GM12878 (cell line): ENCODE measurements at regions not wholly inside any gene's neighbourhood (a gene's known extent, or its start where the extent isn't known, plus 50 kb on each side); places are given as distances from the start of the nearest gene placed in this dataset.

Experiments used
- ATAC-seq: fragments of 200-7000 bp; cut with Tn5 transposase; 3 replicates; pipeline ENCODE4 v1.9.1; 2020; ENCODE audit warnings: mild to moderate bottlenecking, moderate library complexity
- BruUV-seq: library from RNA; stranded (reverse); fragments of 400-500 nt; replicated peaks from 2 replicates; lab custom pipeline; 2021; lab: Mats Ljungman, UMichigan
- CTCF ChIA-PET: fragments of 300-600 bp; sonication (Branson Sonifier 250); formaldehyde crosslinking; extraction: SDS; loops from one replicate; lab custom pipeline; 2021; ENCODE audit warnings: inconsistent platforms; lab: Yijun Ruan, JAX
- POLR2A ChIA-PET: fragments of 350-600 bp; formaldehyde crosslinking; extraction: SDS; loops from one replicate; lab custom pipeline; 2021; ENCODE audit warnings: inconsistent platforms; lab: Charles Lee
- RAD21 ChIA-PET: fragments of 300-600 bp; sonication (Branson Sonifier 250); formaldehyde crosslinking; loops from one replicate; lab custom pipeline; 2023; ENCODE audit warnings: antibody characterized with exemption; ENCODE audit not compliant: unreplicated experiment; lab: Charles Lee
- SMC1A ChIA-PET: fragments of 300-600 bp; sonication (Branson Sonifier 250); formaldehyde crosslinking; loops from one replicate; lab custom pipeline; 2023; ENCODE audit not compliant: unreplicated experiment, uncharacterized antibody; lab: Charles Lee
- DNase-seq: peaks from one replicate; pipeline ENCODE4 v3.0.0-alpha.2; 2011; ENCODE audit warnings: low read depth, low spot score
- FAIRE-seq: peaks from 3 replicates; lab custom pipeline; 2011; peaks lifted over from hg19 to GRCh38; lab: Jason Lieb, UNC
- H2AFZ ChIP-seq: 2 replicates; pipeline ENCODE4 v1.6.0; 2011; ENCODE audit warnings: low read depth, low read length, control low read depth; ENCODE audit not compliant: control insufficient read depth
- H3K27ac ChIP-seq: 2 replicates; pipeline ENCODE4 v1.5.1; 2011; ENCODE audit warnings: control low read depth; ENCODE audit not compliant: control insufficient read depth, insufficient read depth
- H3K27me3 ChIP-seq, 2 experiments: replicated peaks in 1 of 2; 2 replicates each; pipeline versions ENCODE4 v1.6.0 to v1.6.1; 2011; ENCODE audit warnings: low read length in 1 of 2; ENCODE audit not compliant: control insufficient read depth in 2 of 2, insufficient read depth in 2 of 2
- H3K36me3 ChIP-seq, 2 experiments: 2 replicates each; pipeline ENCODE4 v1.5.1; 2011; ENCODE audit warnings: low read length in 1 of 2; ENCODE audit not compliant: control insufficient read depth in 2 of 2, insufficient read depth in 2 of 2
- H3K4me1 ChIP-seq: 2 replicates; pipeline ENCODE4 v1.6.1; 2011; ENCODE audit warnings: mild to moderate bottlenecking, low read length, moderate library complexity, mixed read lengths; ENCODE audit not compliant: control insufficient read depth, insufficient read depth
- H3K4me2 ChIP-seq: 2 replicates; pipeline ENCODE4 v1.6.0; 2011; ENCODE audit warnings: control low read depth; ENCODE audit not compliant: control insufficient read depth, insufficient read depth
- H3K4me3 ChIP-seq: fragments of 200-600 bp; sonication (generic); 2 replicates; pipeline ENCODE4 v1.5.1; 2016
- H3K79me2 ChIP-seq: 2 replicates; pipeline ENCODE4 v1.6.0; 2011; ENCODE audit warnings: low read length; ENCODE audit not compliant: control insufficient read depth, insufficient read depth
- H3K9ac ChIP-seq: 2 replicates; pipeline ENCODE4 v1.8.0; 2011; ENCODE audit warnings: low read length, control low read depth, mixed read lengths; ENCODE audit not compliant: control insufficient read depth, insufficient read depth
- H3K9me3 ChIP-seq: replicated peaks from 3 replicates; pipeline ENCODE4 v1.5.1; 2011; ENCODE audit warnings: mild to moderate bottlenecking, low read length; ENCODE audit not compliant: control insufficient read depth, insufficient read depth
- H4K20me1 ChIP-seq: 2 replicates; pipeline ENCODE4 v1.6.0; 2011; ENCODE audit not compliant: control insufficient read depth, insufficient read depth
- CBFB ChIP-seq: IDR thresholded peaks from 2 replicates; pipeline ENCODE4 v1.6.1; 2016; ENCODE audit warnings: antibody characterized with exemption, low read depth
- CBX3 ChIP-seq: fragments of 200-600 bp; sonication (generic); IDR thresholded peaks from 2 replicates; pipeline ENCODE4 v1.6.1; 2016; ENCODE audit warnings: low read depth, borderline replicate concordance
- E2F8 ChIP-seq: fragments of 450-650 bp; IDR thresholded peaks from 2 replicates; pipeline ENCODE4 v1.6.1; 2018; ENCODE audit warnings: mild to moderate bottlenecking, low read depth, moderate library complexity; ENCODE audit not compliant: partially characterized antibody
- ESRRA ChIP-seq: IDR thresholded peaks from 2 replicates; pipeline ENCODE4 v1.6.1; 2012; ENCODE audit warnings: mild to moderate bottlenecking, low read length, improper control_type of control experiment
- ETV6 ChIP-seq, 2 experiments: fragments of 450-650 bp in 1 of 2; IDR thresholded peaks in 1 of 2; conservative IDR thresholded peaks in 1 of 2; 2 replicates each; pipeline ENCODE4 v1.6.1; 2014; ENCODE audit warnings: antibody characterized with exemption in 1 of 2, borderline replicate concordance in 1 of 2, low read depth in 1 of 2, mild to moderate bottlenecking in 1 of 2, moderate library complexity in 1 of 2
- FOS ChIP-seq: IDR thresholded peaks from 3 replicates; pipeline ENCODE4 v1.6.1; 2011; ENCODE audit warnings: borderline replicate concordance; ENCODE audit not compliant: insufficient read length; ENCODE audit errors: extremely low read depth
- MLLT1 ChIP-seq: fragments of 450-650 bp; IDR thresholded peaks from 2 replicates; pipeline ENCODE4 v1.6.1; 2016; ENCODE audit warnings: mild to moderate bottlenecking
- MYB ChIP-seq: fragments of 150-350 bp; IDR thresholded peaks from 2 replicates; pipeline ENCODE4 v1.6.1; 2014; ENCODE audit warnings: mild to moderate bottlenecking, low read depth, low read length, borderline replicate concordance
- NR2F1 ChIP-seq: fragments of 450-650 bp; conservative IDR thresholded peaks from 2 replicates; pipeline ENCODE4 v1.6.1; 2017; ENCODE audit warnings: mild to moderate bottlenecking
- POU2F2 ChIP-seq: IDR thresholded peaks from 3 replicates; pipeline ENCODE4 v1.6.1; 2011; ENCODE audit warnings: low read depth, mild to moderate bottlenecking, low read length, borderline replicate concordance
- RELA ChIP-seq: fragments of 450-650 bp; IDR thresholded peaks from 2 replicates; pipeline ENCODE4 v1.8.0; 2014; ENCODE audit warnings: borderline replicate concordance; ENCODE audit not compliant: partially characterized antibody
- ZNF687 ChIP-seq: fragments of 450-650 bp; IDR thresholded peaks from 2 replicates; pipeline ENCODE4 v1.6.1; 2017; ENCODE audit warnings: mild to moderate bottlenecking, moderate library complexity
- WGBS: methylation state at CpG from one replicate; pipeline ENCODE4 v1.1.6; 2016; ENCODE audit warnings: low lambda C conversion rate; ENCODE audit not compliant: insufficient replicate concordance, insufficient coverage; ENCODE audit errors: missing lambda C conversion rate; 5-methylcytosine and 5-hydroxymethylcytosine counted together
- in situ Hi-C: fragments of 300-500 bp; cut with MboI; formaldehyde crosslinking; loops from 9 replicates; pipeline ENCODE4 v1.14.3; 2018; ENCODE audit warnings: mixed read lengths
- intact Hi-C: fragments of 100-400 bp; cut with micrococcal nuclease; formaldehyde crosslinking; loops from one replicate; pipeline ENCODE4 v1.14.2; 2022; ENCODE audit not compliant: unreplicated experiment

GRCh38 chr22:22389467-22389866 is 119.1 kb downstream of the ZNF280B start (continued):
- TF ChIP-seq FOS = no peak
- no peak for TF ChIP-seq POU2F2

- Histone ChIP-seq H3K4me3 (no peak overlapping the region), H3K27ac (no peak overlapping the region), H3K9me3 (no peaks in the 10 kb centered on the region), H3K4me2 (no peak overlapping the region), H4K20me1 (no peaks in the 10 kb centered on the region), H3K79me2 (no peaks in the 10 kb centered on the region), H2AFZ (no peak overlapping the region), H3K4me1 (no peaks in the 10 kb centered on the region; the same call in 1 of the 2 replicates), H3K36me3 (no peaks in the 10 kb centered on the region), H3K9ac (no peak overlapping the region), H3K27me3 (no peaks in the 10 kb centered on the region)
- intact Hi-C loops = no loop called here
- DNase-seq = no peak
- ChIA-PET POLR2A (no interaction called here), RAD21 (no interaction called here), SMC1A (no interaction called here), CTCF (no interaction called here)
- BruUV-seq = no TSS peak
- WGBS = 55% methylated on average over 4 of the region's 4 CpGs
- FAIRE-seq = no peak
- in situ Hi-C loops = no loop called here
- ATAC-seq = no peak
- no peak for TF ChIP-seq MLLT1
- TF ChIP-seq CBX3 = no peak
- no peak for TF ChIP-seq E2F8
- TF ChIP-seq MYB = no peak
- TF ChIP-seq NR2F1 = no peak
- TF ChIP-seq CBFB = no peak
- TF ChIP-seq RELA = no peak
- no peak for TF ChIP-seq ESRRA
- no peak for TF ChIP-seq ETV6 (conservative IDR thresholded peaks at IDR 0.05 in 1 of 2, IDR thresholded peaks at IDR 0.05 in 1 of 2; ENCODE audit: borderline replicate concordance in 1 of 2, low read depth in 1 of 2)
- no peak for TF ChIP-seq ZNF687
Observed at GRCh38 chr22:22390989-22391388, 117.6 kb downstream of the ZNF280B start.
